Keratinocyte (primary cell): ENCODE measurements at regions not wholly inside any gene's neighbourhood (a gene's known extent, or its start where the extent isn't known, plus 50 kb on each side); places are given as distances from the start of the nearest gene placed in this dataset.

Experiments used
- DNase-seq: peaks from one replicate; pipeline ENCODE4 v3.0.0-alpha.2; 2011; ENCODE audit warnings: low read depth, missing footprints, low spot score
- FAIRE-seq: peaks from 2 replicates; lab custom pipeline; 2011; peaks lifted over from hg19 to GRCh38; lab: Jason Lieb, UNC
- H2AFZ ChIP-seq: 2 replicates; pipeline ENCODE4 v1.6.0; 2012; ENCODE audit warnings: low read length, control low read depth, inconsistent platforms; ENCODE audit not compliant: control insufficient read depth
- H3K27ac ChIP-seq: 2 replicates; pipeline ENCODE4 v1.5.1; 2011; ENCODE audit warnings: low read length; ENCODE audit not compliant: control insufficient read depth, insufficient read depth
- H3K27me3 ChIP-seq: 3 replicates; pipeline ENCODE4 v1.6.0; 2011; ENCODE audit warnings: low read length; ENCODE audit not compliant: control insufficient read depth, insufficient read depth; ENCODE audit errors: extremely low read depth
- H3K36me3 ChIP-seq, 2 experiments: 2 replicates in 1 of 2; 3 replicates in 1 of 2; pipeline ENCODE4 v1.5.1; 2011; ENCODE audit warnings: low read length in 2 of 2, mild to moderate bottlenecking in 1 of 2; ENCODE audit not compliant: control insufficient read depth in 2 of 2, insufficient read depth in 2 of 2; ENCODE audit errors: extremely low read depth in 1 of 2
- H3K4me1 ChIP-seq: 3 replicates; pipeline ENCODE4 v1.5.1; 2011; ENCODE audit warnings: low read length; ENCODE audit not compliant: control insufficient read depth, insufficient read depth; ENCODE audit errors: extremely low read depth
- H3K4me2 ChIP-seq: 3 replicates; pipeline ENCODE4 v1.6.0; 2011; ENCODE audit warnings: low read depth, low read length; ENCODE audit not compliant: control insufficient read depth, insufficient read depth; ENCODE audit errors: extremely low read depth
- H3K4me3 ChIP-seq, 3 experiments: fragments of 200-600 bp in 1 of 3; sonication (generic) in 1 of 3; 2 replicates in 2 of 3; 3 replicates in 1 of 3; pipeline ENCODE4 v1.5.1; 2011 to 2016; ENCODE audit warnings: low read length in 3 of 3, mild to moderate bottlenecking in 3 of 3, control low read depth in 2 of 3, inconsistent platforms in 1 of 3, low read depth in 1 of 3, mixed read lengths in 1 of 3, mixed run types in 1 of 3, moderate library complexity in 1 of 3; ENCODE audit not compliant: control insufficient read depth in 2 of 3, insufficient read depth in 2 of 3; ENCODE audit errors: extremely low read depth in 1 of 3
- H3K79me2 ChIP-seq: 2 replicates; pipeline ENCODE4 v1.6.0; 2012; ENCODE audit warnings: low read length; ENCODE audit not compliant: control insufficient read depth, insufficient read depth
- H3K9ac ChIP-seq: 3 replicates; pipeline ENCODE4 v1.6.0; 2011; ENCODE audit warnings: low read length; ENCODE audit not compliant: control insufficient read depth, insufficient read depth; ENCODE audit errors: extremely low read depth
- H3K9me1 ChIP-seq: 3 replicates; pipeline ENCODE4 v1.6.0; 2011; ENCODE audit warnings: low read length; ENCODE audit not compliant: control insufficient read depth, insufficient read depth; ENCODE audit errors: extremely low read depth
- H3K9me3 ChIP-seq: 2 replicates; pipeline ENCODE4 v1.5.1; 2012; ENCODE audit warnings: low read depth, low read length; ENCODE audit not compliant: control insufficient read depth
- H4K20me1 ChIP-seq: 3 replicates; pipeline ENCODE4 v1.6.0; 2011; ENCODE audit warnings: low read length; ENCODE audit not compliant: control insufficient read depth, insufficient read depth; ENCODE audit errors: extremely low read depth
- CTCF ChIP-seq, 3 experiments: IDR thresholded peaks in 1 of 3; conservative IDR thresholded peaks in 1 of 3; optimal IDR thresholded peaks in 1 of 3; 2 replicates in 2 of 3; 3 replicates in 1 of 3; pipeline versions ENCODE3 to v1.5.1; 2011; ENCODE audit warnings: low read length in 3 of 3, mild to moderate bottlenecking in 3 of 3, moderate library complexity in 2 of 3, control low read depth in 1 of 3, inconsistent platforms in 1 of 3; ENCODE audit not compliant: insufficient read depth in 2 of 3; ENCODE audit errors: extremely low read depth in 1 of 3
- EZH2 ChIP-seq: IDR thresholded peaks from one replicate; pipeline ENCODE4 v1.6.1; 2012; ENCODE audit warnings: inconsistent platforms, mild to moderate bottlenecking, low read length, moderate library complexity
- dilution Hi-C: fragments of 300-500 bp; cut with MboI; formaldehyde crosslinking; loops from one replicate; pipeline ENCODE4 v1.7.0; 2020; ENCODE audit warnings: low sequenced_read_pairs; ENCODE audit not compliant: extremely low pct_ligation_motif_present

GRCh38 chr13:30100226-30100625 is 207.1 kb downstream of the KATNAL1 start:
- Histone ChIP-seq H3K79me2 (no peaks in the 10 kb centered on the region), H3K4me2 (no peak overlapping the region), H2AFZ (no peak overlapping the region), H3K9ac (no peak overlapping the region), H3K27ac (no peak overlapping the region), H4K20me1 (no peaks in the 10 kb centered on the region), H3K4me3 (no peak overlapping the region), H3K27me3 (no peaks in the 10 kb centered on the region), H3K36me3 (no peaks in the 10 kb centered on the region), H3K9me3 (no peaks in the 10 kb centered on the region), H3K4me1 (no peaks in the 10 kb centered on the region), H3K9me1 (no peaks in the 10 kb centered on the region)
- TF ChIP-seq EZH2 = no peak
- TF ChIP-seq CTCF (optimal IDR thresholded peaks at IDR 0.05 in 1 of 3, IDR thresholded peaks at IDR 0.05 in 1 of 3, conservative IDR thresholded peaks at IDR 0.05 in 1 of 3; ENCODE audit: extremely low read depth in 1 of 3, insufficient read depth in 2 of 3, low read length in 3 of 3) = no peak
- FAIRE-seq (no peak), DNase-seq (no peak)
- dilution Hi-C loops = no loop called here

- Histone ChIP-seq H3K9ac (no peak overlapping the region), H3K4me2 (no peak overlapping the region), H3K4me3 (no peak overlapping the region), H2AFZ (no peak overlapping the region), H3K4me1 (no peaks in the 10 kb centered on the region), H3K27me3 (no peaks in the 10 kb centered on the region), H3K36me3 (no peaks in the 10 kb centered on the region), H3K9me3 (no peaks in the 10 kb centered on the region), H3K79me2 (no peaks in the 10 kb centered on the region), H3K27ac (no peak overlapping the region), H4K20me1 (no peaks in the 10 kb centered on the region), H3K9me1 (no peaks in the 10 kb centered on the region)
- FAIRE-seq (no peak), DNase-seq (no peak)
- dilution Hi-C loops = no loop called here
- TF ChIP-seq EZH2 = no peak
- no peak for TF ChIP-seq CTCF (optimal IDR thresholded peaks at IDR 0.05 in 1 of 3, IDR thresholded peaks at IDR 0.05 in 1 of 3, conservative IDR thresholded peaks at IDR 0.05 in 1 of 3; ENCODE audit: extremely low read depth in 1 of 3, insufficient read depth in 2 of 3, low read length in 3 of 3)
Observed at GRCh38 chr13:30097701-30098100, 209.7 kb downstream of the KATNAL1 start.
